Activated CD8-positive, alpha-beta memory T cell treated with anti-CD3 and anti-CD28 coated beads, Interleukin-2, amount 50 U/mL, for 1 hour (primary cell): ENCODE measurements at regions not wholly inside any gene's neighbourhood (a gene's known extent, or its start where the extent isn't known, plus 50 kb on each side); places are given as distances from the start of the nearest gene placed in this dataset.
"Not testable (repeated sequence)": the region's sequence is repeated elsewhere in the genome, so short reads cannot be mapped to it uniquely, and the experiment has no call there.

Experiments used
- DNase-seq: peaks from one replicate; pipeline ENCODE4 v3.0.0-alpha.2; 2020; ENCODE audit errors: extremely low read depth

DNA sequence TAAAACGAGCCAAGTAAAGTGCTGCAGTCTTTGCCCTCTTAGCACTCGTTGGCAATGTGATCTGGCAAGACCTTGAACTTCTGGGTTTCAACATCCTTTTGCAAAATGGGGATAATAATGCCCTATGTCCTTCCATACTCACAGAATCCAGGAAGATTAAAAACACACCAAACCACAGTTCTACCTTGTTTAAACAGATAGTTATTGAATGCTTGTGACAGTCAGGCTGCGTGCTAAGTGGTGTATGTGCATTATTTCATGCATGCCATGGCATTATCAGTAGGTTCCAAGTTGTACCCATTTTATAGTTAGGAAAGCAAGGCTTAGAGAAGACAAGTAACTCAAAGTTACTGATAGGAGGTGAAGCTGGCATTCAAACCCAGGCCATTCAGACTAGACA, 308.6 kb upstream of the PROX1 start:
- DNase-seq: no peak

DNA sequence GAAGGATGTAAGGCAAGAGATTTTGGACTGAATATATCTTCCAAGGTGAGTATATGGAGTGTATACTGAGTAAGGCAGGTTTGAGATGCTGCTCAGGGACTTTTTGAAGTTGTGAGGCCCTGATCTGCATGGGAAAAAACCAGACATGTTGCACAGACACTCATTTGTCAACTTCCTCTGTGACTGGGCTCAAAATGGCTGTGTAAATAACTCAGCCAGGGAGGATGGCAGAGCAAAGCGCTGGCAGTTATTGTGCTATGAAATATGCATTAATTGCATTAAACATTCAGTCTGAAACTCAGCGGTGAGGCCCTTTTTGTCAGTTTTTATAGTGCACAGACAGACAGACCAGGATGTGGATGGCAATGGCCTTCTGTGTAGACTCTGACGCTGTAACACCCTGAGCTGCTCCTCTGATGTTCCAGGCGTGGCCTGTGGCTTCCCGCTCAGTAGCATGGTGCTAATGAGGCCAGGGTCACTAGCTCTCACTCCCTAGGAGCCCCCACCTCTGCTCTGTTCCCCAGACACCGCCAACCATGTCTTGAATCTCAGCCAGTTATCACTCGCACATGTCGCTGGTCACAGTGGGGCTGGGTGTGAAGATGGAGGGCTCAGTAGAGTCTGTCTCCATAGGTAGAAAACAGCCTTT, 307.0 kb upstream of the PROX1 start:
- DNase-seq: no peak

DNA sequence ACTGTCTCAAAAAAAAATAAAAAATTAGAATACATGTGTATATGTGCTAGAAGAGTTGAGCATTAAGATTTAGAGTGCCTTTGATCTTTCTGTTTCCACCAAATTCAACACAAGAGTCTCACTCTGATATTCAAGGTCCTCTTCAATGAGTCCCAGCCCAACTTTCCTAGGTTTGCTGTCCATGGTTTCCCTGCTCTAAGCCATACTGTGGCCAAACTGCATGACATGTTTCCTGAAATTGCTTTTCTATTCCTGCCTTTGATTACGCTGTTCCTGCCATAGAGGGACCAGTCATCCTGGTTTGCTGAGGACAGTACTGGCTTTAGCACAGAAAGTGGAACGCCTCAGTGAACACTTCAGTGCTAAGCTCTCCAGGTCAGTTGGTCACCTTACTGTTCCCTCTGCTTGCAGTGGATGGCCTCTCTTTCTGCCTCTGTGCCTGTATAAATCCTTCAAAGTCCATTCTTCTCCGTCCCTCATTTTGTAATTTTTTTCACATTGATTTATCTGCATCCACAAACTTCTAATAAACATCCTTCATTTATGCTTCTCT, 305.9 kb upstream of the PROX1 start:
- no peak for DNase-seq

DNA sequence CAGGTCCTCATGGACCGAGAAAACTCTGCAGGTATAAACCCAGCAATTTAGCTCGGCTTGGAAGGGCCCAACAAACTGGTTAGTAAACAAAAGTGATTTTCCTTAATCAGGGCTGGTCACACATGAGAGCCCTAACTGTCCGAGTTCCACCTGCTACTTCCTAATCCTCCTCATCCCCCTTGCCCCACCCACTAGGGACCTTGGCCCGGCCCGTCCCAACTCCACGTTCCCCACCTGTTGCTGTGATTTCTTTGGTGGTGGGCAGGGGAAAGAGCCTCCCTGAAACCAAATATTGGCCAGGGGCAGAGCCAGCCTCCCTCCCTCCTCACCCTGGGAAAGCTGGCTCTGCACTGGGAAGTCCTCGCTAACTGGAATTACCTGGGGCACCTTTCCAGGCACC, 304.2 kb upstream of the PROX1 start:
- DNase-seq: no peak

DNA sequence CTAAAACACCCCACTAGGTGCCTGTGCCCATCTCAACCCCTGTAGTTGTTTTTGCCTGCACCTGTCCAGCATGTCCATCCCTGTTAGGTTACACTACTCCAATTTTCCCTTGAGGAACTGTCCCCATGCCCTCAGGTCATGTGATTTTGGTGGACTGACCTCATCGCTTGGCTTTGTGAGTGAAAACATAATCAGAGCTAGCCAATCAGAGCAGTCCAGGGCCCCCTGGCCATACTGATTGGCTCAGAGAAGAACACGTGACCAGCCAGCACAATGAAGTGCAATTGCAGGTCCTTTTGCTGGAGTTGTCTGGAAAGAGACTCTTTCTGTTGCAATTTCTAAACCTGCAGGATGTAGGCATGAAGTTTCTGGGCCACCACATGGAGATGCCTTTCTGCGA, 303.3 kb upstream of the PROX1 start:
- no peak for DNase-seq

DNA sequence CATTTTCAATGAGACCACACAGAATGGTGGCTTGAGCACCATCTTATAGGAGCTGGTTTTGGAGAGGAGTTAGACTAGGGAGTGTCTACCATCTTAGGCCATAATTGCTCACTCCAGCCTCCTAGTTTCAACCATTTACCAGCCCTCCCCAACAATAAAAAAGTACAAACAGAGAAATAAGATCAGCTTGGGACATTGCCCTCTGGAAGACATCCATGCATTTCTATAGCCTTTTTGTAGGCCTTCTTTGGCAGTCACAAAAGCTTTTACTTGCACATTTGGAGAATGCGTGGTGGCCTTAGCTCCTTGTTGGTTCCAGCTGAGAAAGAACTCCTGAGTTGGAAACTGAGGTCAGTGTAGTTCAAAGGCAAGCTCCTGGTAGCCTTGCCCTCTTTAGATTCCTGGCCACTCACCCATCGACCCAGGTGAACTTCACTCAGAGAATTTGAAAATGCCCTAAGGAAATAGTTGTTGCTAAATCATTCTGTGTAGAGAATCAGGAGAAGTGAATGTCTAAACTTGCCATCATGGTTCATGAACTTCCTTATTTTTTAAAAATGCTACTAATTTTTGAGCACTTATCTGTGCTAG, 301.7 kb upstream of the PROX1 start:
- DNase-seq: no peak

DNA sequence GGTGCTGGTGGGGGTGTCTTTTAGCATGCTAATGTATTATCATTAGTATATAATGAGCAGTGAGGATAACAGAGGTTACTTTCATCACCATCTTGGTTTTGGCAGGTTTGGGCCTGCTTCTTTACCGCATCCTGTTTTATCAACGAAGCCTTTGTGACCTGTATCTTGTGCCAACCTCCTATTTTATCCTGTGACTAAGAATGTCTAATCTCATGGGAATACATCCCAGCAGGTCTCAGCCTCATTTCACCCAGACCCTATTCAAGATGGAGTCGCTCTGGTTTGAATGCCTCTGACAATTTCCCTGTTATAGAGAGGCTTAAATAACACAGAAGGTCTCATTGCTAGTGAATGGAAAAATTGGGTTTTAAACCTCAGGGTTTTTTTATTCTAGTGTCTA, 300.8 kb upstream of the PROX1 start:
- DNase-seq: no peak

DNA sequence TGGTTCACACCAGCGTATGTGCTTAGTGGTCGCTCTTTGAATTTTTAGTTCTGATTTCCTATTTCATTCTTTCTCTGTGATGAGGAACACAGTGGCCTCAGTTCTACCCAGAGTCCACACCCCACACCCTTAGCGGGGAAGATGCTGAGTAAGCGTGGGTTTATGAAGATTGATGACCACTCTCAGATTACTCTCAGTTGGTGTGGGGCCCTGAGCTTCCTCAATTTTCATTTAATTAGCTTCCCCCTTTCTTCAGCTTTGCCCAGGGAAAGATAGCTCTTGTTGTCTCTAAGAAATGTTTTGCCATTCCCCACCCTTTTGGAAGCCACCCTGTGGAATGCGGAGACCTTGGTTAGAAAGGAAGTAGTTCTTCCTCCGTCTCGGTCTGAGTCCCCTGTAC, 299.9 kb upstream of the PROX1 start:
- DNase-seq: no peak

DNA sequence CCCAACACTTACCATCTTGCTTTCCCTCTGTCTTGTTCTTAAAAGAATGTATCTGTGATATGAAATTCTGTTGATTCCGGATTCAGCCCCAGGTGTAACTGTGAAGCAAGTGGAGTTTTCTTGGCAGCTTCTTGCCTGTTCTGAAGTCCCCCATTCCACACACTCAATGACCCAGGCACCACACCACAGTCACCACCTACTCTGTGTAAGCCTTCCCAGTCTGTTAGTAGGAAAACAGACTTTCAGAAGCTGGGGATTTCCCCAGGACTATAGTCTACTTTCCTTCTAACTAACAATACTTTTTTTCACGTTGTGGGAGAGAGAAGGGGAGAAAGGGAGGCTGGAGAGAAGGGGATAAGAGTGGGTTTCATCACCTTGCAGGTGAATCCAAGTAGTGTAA, 299.1 kb upstream of the PROX1 start:
- DNase-seq: no peak

DNA sequence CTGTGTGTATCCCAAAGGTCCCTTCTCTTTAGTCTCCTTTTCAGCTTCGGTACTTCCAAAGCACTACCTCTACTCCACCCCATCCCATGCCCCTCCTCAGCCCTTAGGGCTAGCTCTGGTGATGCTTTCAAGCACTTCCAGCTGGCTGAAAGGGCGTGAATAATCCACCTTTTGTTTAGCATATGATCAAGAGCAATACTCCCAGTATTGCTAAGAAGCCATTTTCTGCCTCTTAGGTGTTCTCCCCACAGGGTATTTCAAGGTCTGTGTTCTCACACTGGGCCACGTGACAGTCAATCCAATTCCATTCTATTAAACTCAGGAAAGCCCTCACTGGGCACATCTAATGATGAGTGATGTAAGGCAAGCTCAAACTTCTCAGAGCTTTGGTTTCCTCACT, 298.5 kb upstream of the PROX1 start:
- DNase-seq: no peak

DNA sequence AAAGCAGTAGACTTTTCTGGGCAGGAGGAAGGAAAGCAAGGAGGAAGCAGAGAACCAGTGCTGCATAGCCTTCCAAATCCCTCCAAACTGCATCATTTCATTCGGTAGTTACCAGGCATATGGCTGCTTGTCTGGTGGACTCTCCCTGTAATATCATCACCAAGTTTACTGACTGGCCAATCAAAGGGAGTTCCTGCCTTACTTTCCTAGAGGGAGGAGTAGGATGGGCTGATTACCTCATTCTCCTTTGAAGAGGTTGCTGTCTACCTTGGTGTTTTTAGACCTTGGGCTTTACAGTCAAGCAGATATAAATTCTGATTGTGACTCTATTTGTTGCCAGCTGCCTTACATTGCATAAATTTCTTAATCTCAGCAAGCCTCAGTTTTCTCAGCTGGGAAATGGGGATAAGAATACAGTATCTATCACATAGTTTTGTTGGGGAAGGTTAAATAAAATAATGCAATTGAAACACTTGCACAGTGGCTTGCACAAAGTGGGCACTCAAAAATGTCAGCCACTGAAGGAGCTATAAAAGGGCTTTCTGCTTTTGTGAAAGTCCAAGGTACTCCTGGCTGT, 297.3 kb upstream of the PROX1 start:
- no peak for DNase-seq

DNA sequence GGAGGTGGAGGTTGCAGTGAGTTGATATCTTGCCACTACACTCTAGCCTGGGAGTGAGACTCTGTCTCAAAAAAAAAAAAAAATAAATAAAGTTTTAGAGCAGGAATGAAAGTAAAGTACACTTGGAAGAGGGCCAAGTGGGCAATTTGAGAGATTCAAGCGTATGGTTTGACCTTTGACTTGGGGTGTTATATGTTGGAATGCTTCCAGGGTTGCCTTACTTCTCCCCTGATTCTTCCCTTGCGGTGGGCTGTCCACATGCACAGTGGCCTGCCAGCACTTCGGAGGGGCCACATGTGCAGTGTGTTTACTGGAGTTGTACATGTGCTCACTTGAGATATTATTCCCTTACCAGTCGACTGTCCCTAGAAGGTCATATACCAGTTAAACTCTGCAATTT, 295.5 kb upstream of the PROX1 start:
- no peak for DNase-seq

DNA sequence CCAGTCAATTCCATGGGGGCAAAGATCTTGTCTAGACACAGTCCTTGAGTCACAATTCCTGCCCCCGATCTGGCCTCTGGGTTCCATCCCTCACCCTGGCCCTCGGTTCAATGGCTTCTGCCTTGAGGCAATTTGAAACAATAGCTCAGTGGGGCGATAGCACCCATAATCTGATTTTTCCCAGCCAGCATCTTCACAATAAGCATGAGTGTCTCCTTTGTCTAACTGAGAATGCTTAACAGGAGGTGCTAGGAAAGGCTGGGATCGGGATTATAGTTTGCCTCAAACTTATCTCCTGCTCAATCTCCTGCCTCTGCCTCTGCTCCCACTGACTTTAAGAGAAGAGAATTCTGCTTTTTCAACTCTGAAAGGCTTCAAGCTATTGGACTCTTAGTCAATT, 293.9 kb upstream of the PROX1 start:
- DNase-seq: no peak

DNA sequence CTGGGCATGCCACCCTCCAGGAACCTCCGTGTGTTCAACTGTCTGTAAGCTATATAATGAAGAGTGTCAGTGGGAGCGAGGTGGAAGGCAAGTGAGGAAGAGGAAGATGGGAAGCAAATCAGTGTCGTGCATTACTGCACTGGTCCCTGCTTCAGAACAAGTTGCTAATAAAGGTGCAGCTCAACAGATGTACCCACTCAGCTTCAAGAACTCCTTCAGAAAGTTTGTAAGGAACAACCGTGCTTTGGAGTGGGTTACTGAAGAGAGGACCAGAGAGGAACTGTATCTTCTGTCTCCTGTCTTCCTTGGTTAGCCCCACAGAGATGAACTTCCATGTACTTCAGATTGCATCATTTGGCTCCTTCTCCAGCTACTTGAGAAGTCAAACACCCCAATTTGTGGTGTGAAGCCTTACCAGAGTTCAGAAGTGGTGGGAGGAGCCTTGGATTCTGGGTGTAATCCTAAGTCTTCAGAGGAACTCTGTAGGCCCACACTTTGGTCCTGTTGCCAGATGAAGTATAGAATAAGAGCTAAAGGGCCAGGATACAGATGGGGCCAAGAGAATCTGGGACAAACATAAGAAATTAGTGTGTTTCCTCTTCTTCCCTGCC, 290.5 kb upstream of the PROX1 start:
- DNase-seq: no peak

DNA sequence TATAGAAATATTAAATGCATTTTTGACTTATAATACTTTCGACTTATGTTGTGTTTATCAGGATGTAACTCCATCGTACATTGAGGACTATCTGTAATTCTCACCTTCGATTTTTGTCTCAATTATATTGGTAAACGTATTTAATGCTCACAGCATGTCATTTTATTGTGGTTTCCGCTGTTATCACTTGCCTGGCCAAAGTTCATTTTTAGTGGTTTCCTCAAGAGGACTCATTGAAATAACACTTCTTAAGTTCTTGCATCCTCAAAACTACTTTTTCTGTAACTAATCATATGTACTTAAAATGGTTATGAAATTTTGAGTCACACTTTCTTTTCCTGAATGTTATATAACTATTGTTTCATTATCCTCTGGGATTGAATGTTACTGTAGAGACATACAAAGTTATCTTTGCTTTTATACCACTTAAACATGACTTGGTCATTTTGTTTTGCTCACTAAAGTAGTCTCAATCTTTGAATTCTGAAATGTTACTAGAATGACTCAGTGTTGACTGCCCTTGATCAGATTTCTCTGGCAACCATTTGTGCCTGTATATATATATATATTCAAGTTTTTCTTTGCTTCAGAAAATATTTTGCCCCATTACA, 289.6 kb upstream of the PROX1 start:
- DNase-seq: no peak

DNA sequence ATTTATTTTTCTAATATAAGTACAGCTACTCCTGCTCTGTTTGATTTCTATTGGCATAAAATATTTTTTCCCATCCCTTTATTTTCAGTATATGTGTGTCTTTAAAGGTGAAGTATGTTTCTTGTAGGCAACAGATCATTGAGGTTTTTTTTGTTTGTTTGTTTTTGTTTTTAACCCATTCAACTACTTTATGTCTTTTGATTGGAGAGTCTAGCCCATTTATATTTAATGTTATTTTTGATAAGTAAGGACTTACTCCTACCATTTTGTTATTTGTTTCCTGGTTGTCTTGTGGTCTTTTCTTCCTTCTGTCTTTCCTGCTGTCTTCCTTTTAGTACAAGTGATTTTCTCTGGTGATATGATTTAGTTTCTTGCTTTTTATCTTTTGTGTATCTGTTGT, 285.1 kb upstream of the PROX1 start:
- DNase-seq: no peak

DNA sequence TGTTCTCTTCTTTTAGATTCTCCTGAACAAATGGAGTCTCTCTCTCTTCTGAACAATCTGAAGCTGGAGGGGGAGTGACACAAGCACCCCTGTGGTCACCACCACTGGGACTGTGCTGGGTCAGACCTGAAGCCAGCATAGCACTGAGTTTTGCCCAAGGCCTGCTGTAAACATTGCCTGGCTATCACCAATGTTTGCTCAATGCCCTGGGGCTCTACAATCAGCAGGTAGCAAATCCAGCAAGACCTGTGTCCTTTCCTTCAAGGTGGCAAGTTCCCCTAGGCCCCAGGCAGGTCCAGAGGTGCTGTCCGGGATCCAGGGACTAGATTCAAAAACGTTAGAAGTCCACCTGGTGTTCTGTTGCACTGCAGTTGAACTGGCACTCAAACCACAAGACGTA, 282.8 kb upstream of the PROX1 start:
- no peak for DNase-seq

DNA sequence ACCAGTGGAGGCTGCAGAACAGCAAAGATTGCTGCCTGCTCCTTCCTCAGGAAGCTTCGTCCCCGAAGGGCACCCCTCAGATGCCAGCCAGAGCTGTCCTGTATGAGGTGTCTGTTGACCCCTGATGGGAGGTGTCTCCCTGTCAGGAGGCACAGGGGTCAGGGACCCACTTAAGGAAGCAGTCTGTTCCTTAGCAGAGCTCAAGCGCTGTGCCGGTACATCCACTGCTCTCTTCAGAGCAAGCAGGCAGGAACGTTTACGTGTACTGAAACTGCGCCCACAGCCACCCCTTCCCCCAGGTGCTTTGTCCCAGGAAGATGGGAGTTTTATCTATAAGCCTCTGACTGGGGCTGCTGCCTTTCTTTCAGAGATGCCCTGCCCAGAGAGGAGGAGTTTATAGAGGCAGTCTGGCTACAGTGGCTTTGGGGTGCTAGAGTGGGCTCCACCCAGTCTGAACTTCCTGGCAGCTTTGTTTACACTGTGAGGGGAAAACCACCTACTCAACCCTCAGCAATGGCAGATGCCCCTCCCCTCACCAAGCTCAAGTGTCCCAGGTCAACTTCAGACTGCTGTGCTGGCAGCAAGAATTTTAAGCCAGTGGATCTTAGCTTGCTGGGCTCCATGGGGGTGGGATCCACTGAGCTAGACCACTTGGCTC, 275.8 kb upstream of the PROX1 start:
- DNase-seq: not testable (repeated sequence)

DNA sequence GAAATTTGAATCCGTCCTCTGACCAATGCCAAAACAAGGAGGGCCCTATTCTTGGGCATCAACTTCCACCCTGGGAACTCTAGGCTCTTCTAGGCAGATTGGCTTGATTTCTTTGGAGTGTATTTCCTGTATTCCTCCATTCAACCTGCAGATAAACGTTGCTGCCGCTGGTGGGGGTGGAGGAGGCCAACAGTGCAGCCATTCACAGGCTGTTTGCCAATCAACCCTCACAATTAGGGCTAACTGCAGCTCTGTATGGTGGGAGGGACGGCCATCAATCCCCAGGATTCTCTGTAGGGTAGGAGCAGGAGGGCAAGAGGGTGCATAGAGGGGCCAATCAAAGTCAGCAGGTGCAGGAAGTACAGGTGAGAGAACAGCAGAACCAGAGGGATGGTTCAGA, 273.1 kb upstream of the PROX1 start:
- no peak for DNase-seq

DNA sequence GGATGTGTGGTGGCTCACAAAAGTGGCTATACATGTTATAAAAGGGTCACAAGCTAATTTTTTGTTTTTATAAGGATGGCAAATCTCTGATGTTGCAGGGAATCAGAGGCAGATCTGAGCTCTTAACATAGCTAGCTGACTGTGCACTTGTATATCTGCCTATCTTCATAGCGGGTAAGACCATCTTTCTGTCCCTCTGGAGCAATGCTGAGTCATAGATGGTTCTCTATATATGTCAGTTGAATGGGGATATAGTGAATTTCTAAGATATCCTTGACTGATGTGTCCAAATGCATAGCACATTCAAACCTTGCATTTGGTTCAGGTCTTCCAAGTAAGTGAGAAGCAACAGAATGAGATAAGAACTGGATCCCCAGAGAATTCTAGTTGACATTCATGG, 272.6 kb upstream of the PROX1 start:
- no peak for DNase-seq

DNA sequence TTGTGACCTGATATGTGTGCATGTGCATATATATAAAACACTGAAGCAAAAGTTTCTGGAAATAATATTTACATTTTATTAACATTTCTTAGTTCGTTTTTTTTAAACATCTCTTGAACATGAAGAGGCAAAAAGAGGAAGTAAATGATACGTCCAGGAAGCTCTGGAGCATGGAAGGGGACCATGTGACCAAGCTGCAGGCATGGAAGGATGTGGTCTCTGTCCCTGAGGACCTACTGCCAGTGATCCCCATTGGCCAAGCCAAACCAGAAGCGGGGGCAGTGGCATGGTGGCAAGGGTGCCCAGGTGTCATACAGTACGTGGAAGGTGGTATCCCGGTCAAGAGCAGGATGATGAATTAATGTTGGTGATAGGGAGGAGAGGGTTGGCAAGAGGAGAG, 268.3 kb upstream of the PROX1 start:
- no peak for DNase-seq

DNA sequence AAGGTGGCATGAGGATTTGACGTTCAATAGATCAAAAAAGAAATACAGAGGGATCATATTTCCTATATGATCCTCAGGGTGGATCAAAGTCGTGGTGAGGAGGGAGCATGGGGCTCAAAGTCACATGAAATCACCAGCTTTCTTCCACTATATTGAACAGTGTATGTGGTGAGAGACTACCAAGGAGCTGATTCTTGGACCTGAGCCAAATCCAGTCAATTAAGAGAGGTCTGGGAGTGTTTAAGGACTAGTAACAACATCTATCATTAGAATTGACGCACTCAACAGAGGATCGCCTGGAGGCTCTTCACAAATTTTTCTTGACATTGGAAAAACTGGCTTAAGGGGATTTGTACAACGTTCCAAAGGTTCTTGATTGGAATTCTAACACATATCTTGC, 267.7 kb upstream of the PROX1 start:
- DNase-seq: no peak
